GM06990 (cell line): ENCODE measurements at regions not wholly inside any gene's neighbourhood (a gene's known extent, or its start where the extent isn't known, plus 50 kb on each side); places are given as distances from the start of the nearest gene placed in this dataset.
A peak's percentile ranks its signal among the peaks of the same experiment; 100 is the strongest.

ENCODE experiments used
- DNase-seq: peaks from one replicate; pipeline ENCODE4 v3.0.0-alpha.2; 2011; ENCODE audit not compliant: insufficient read length; ENCODE audit errors: extremely low read depth
- H3K27me3 ChIP-seq: replicated peaks from 2 replicates; pipeline ENCODE4 v1.6.0; 2011; ENCODE audit warnings: low read length; ENCODE audit not compliant: control insufficient read depth, insufficient read depth
- H3K36me3 ChIP-seq: 2 replicates; pipeline ENCODE4 v1.5.1; 2011; ENCODE audit warnings: low read length; ENCODE audit not compliant: control insufficient read depth, insufficient read depth
- H3K4me3 ChIP-seq: replicated peaks from 2 replicates; pipeline ENCODE4 v1.5.1; 2011; ENCODE audit warnings: low read depth, mild to moderate bottlenecking, control low read depth, low read length
- CTCF ChIP-seq: IDR thresholded peaks from 2 replicates; pipeline ENCODE4 v1.5.1; 2011; ENCODE audit warnings: low read length, control low read depth, mild to moderate bottlenecking, inconsistent platforms; ENCODE audit not compliant: insufficient read depth, poor library complexity, severe bottlenecking

- Histone ChIP-seq H3K27me3 (no peaks in the 10 kb centered on the region), H3K36me3 (no peaks in the 10 kb centered on the region), H3K4me3 (no peak overlapping the region)
- no peak for TF ChIP-seq CTCF
- no peak for DNase-seq
Measured at GRCh38 chr10:105844241-105844640, 1203.2 kb downstream of the SORCS3 start.

- DNase-seq, result no peak
- H3K4me3 ChIP-seq, result no peak overlapping the region
- no peaks in the 10 kb centered on the region for H3K27me3 ChIP-seq
- TF ChIP-seq CTCF, result no peak
- no peaks in the 10 kb centered on the region for H3K36me3 ChIP-seq
Measured at GRCh38 chr10:105843786-105844185, 1202.7 kb downstream of the SORCS3 start.

- Histone ChIP-seq H3K36me3 (no peaks in the 10 kb centered on the region), H3K27me3 (no peaks in the 10 kb centered on the region), H3K4me3 (no peak overlapping the region)
- no peak for TF ChIP-seq CTCF
- DNase-seq, result no peak
Measured at GRCh38 chr10:105840288-105840770, 1199.2 kb downstream of the SORCS3 start.

- no peaks in the 10 kb centered on the region for H3K36me3 ChIP-seq
- no peak for DNase-seq
- TF ChIP-seq CTCF, result no peak
- H3K4me3 ChIP-seq, result no peak overlapping the region
- H3K27me3 ChIP-seq, result no peaks in the 10 kb centered on the region
Measured at GRCh38 chr10:105838392-105838791, 1197.3 kb downstream of the SORCS3 start.

- Histone ChIP-seq H3K36me3 (no peaks in the 10 kb centered on the region), H3K4me3 (no peak overlapping the region), H3K27me3 (no peaks in the 10 kb centered on the region)
- TF ChIP-seq CTCF, result no peak
- DNase-seq, result peak; percentile 4
Measured at GRCh38 chr10:105837951-105838350, 1196.9 kb downstream of the SORCS3 start.

GRCh38 chr10:105834261-105835059, 1193.4 kb downstream of the SORCS3 start:
- Histone ChIP-seq H3K4me3 (no peak overlapping the region), H3K36me3 (no peaks in the 10 kb centered on the region), H3K27me3 (no peaks in the 10 kb centered on the region)
- TF ChIP-seq CTCF, result no peak
- no peak for DNase-seq
